GM18511 (cell line): ENCODE measurements at regions not wholly inside any gene's neighbourhood (a gene's known extent, or its start where the extent isn't known, plus 50 kb on each side); places are given as distances from the start of the nearest gene placed in this dataset.
"Not testable (repeated sequence)": the region's sequence is repeated elsewhere in the genome, so short reads cannot be mapped to it uniquely, and the experiment has no call there.

Source experiments
- ATAC-seq: cut with Tn5 transposase; IDR thresholded peaks from one replicate; pipeline ENCODE4 v1.9.1; 2021; ENCODE audit warnings: mild to moderate bottlenecking, moderate library complexity; ENCODE audit not compliant: unreplicated experiment

DNA sequence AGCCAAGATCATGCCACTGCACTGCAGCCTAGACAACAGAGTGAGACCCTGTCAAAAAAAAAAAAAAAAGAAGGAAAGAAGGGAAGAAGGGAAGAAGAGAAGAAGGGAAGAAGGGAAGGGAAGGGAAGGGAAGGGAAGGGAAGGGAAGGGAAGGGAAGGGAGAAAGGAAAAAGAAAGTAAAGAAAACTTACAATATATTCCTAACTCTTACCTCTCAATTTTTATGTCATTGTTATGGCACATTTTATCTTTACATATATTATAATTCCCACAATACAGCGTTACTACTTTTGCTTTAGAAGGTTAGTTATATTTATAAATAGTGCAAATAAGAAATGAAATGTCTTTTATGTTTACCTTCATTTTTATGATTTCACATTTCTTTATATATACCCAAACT is 358.7 kb downstream of the HHIPL2 start:
- no peak for ATAC-seq

DNA sequence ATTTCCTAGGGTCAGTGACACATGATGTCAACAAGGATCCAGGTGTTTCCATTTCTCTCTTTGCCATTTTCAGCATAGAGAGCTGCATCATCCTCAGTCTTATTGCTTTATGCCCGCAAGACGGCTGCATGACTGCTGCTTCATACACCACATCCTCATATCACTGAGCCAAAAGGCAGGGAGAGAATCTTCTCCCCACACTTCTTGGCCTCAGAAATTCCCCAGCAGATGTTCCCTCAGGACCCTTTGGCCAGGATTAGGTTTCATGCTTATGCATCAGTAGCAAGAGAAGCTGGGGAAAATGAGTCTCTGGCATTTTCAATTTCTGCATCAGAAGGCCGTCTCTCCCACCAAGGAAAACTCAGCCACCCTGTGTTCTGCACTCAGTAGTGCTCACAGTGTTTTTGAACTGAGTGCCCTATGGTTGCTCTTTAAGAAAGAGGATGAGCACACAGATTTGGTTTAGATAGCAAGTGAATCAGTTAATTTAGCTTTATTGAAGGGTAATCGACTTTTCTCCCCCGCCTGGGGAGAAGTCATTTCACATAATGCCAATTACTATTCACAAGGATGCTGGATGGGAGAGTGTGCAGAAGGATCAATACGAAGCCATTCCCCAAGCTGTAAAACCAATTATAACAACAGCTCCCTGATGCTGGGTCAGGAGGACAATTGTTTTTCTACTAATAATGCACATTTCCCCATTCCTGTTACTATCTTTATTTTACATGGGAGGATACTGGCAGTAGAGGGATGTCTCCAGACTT is 360.2 kb downstream of the HHIPL2 start:
- ATAC-seq, result no peak

DNA sequence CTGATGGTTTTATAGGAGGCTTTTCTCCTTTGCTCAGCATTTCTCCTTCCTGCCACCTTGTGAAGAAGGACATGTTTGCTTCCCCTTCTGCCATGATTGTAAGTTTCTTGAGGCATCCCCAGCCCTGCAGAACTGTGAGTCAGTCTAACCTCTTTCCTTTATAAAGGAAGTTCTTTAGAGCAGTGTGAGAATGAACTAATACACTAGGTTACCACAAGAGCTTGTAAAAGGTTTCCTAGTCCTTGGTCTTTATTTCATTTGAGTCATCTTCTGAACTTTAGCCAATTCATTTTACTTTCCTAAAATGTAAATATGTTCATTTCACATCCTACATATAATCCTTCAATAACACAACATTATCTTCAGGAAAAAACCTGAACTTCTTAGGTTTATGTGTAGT is 365.3 kb downstream of the HHIPL2 start:
- no peak for ATAC-seq

DNA sequence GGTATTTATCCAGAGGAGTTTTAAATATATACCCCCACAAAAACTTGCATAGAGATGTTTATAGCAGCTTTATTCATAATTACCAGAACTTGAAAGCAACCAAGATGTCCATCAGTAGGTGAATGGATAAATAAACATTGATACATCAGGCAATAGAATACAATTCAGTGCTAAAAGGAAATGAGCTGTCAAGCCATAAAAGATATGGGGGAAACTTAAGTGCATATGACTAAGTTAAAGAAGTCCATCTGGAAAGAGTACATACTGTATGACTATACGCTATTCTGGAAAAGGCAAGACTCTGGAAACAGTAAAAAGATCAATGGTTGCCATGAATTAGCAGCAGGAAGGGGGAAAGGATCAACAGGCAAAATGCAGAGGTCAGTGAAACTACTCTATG is 366.7 kb downstream of the HHIPL2 start:
- no peak for ATAC-seq

DNA sequence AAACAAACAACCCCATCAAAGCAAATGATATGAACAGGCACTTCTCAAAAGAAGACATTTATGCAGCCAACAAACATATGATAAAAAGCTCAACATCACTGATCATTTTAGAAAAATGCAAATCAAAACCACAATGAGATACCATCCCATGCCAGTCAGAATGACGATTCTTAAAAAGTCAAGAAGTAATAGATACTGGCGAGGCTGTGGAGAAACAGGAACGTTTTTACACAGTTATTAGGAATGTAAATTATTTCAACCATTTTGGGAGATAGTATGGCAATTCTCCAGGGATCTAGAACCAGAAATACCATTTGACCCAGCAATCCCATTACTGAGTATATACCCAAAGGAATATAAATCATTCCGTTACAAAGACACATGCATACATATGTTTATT is 370.4 kb downstream of the HHIPL2 start:
- ATAC-seq, result not testable (repeated sequence)

DNA sequence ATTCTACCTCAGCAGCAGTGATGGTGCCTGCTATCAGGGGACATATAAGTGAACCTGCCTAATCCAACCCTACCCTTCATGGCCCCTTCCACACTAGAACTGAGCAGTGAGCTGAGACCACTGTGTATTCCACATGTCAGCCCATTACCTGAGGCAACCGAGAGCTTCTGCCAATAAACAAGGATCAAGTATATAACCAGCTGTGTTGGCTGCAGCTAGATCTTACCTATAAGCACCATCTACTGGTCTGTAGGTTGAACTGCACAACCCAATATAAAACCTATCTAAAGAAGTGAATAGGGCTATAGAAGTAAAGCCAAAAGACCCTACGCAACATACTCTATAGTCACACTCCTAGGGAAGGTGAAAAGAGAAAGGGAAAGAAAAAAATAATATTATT is 376.9 kb downstream of the HHIPL2 start:
- peak; percentile 79 for ATAC-seq

DNA sequence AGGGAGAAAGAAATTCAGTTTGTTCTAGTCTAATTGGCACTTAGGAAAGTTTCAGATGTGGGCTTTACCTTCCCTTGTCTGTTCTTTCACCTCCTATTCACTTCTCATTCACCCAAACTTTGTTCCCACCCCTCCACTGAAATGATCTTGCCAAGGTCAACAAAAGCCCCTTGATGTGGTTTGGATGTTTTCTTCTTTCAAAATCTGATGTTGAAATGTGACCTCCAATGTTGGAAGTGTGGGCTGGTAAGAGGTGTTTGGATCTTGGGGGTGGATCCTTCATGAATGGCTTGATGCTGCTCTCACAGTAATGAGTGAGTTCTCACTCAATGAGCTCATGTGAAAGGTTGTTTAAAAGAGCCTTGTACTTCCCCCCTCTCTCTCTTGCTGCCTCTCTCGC is 379.3 kb downstream of the HHIPL2 start:
- ATAC-seq, result no peak

DNA sequence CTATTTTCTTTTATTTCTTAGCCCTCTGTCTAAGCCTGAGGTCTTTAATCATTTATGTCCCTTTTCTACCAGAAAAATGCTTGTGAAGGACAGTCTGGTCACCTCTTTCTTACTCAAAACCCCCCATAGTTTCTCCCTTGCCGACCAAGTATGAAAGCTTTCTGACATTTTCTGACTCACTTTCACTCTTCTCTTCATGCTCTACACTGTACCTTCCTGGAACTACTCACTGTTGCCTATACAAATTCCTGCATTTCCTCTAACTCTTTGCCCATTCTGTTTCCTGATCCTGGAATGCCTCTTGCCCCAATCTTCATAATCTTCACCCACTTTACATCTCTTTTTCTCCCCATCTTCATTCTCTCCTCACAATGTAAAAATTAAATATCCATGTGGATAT is 380.0 kb downstream of the HHIPL2 start:
- no peak for ATAC-seq

DNA sequence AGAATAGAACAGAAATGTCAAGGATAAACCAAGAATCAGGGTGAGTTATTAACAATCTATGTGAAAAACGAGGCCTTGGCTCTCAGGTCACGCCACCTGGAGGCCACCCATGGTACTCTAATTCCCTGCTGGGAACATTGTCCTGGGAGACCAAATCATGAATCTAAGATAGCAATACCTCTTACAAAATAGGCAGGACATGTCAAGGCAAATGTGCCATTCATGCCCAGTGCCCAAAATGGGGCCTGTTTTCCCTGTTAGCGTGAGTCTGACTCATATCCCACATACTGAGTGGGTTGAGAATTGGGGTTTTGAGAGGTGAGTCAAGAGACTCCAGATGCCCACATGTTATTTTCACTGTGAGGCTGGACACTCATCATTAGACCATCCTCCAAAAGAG is 380.8 kb downstream of the HHIPL2 start:
- ATAC-seq, result peak; percentile 72

DNA sequence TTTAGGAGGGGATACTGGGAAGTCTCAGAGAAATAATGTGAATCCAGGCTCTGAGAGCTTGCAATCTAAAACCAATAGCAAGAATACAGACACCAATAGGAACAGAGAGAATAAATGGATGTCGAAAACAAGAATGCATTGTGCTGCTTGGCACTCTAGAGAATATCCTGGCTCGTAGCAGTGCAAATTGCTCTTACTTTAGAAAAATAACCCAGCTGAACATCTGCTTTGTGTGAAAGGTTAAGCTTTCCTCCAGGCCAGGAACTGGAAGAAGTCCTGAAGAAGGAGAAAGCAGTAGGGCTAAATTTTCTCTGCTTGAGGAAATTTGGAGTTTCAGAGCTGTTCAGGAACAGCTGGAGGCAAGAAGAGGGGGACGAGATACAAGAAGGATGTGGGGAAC is 382.3 kb downstream of the HHIPL2 start:
- no peak for ATAC-seq

DNA sequence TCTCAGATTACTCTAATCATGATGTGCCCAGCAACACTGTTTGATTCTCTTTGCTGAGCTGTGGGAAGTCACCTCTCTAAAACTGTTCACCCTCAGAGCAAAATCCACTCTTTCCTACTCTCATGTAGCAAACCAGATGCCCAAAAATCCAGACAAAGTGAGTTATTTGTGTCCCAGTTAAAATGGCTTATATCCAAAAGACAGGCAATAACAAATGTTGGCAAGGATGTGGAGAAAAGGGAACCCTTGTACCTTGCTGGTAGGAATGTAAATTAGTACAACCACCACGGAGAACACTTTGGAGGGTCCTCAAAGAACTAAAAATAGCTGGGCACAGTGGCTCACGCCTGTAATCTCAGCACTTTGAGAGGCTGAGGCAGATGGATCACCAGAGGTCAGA is 384.0 kb downstream of the HHIPL2 start:
- ATAC-seq, result no peak

DNA sequence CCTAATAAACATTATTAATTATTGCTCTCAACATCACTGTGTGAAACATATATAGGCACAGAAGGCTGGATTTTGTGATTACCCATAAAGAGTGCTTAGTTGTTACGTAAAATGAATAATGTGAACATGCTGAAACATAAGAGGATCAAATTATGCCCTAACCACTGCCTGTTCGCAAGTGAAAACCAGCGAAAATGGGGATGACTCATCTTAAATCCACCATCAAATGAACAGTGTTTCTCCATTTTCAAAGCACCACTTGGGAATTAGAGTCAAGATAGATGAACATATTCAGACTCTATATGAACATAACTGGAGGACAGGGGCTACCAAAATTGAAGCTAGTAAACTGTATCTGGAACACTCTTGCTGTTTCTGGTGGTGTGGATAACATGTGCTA is 386.2 kb downstream of the HHIPL2 start:
- no peak for ATAC-seq

DNA sequence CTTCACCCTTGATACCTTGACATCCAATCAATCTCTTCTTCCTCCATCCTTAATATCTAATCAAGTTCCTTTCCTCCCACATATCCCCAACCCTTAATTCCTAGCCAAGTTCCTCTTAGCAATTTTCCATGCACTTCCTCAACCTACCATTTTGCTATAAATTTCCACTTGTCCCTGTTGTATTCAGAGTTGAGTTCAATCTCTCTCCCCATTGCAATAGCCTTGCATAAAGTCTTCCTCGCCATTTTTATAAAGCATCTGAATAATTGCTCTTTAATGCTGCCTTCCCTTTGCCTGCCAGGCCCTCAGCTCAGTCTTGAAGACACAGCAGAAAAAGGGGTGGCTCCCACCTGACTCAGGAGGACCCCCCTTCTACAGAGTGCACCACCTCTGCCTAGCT is 390.3 kb downstream of the HHIPL2 start:
- ATAC-seq, result no peak

DNA sequence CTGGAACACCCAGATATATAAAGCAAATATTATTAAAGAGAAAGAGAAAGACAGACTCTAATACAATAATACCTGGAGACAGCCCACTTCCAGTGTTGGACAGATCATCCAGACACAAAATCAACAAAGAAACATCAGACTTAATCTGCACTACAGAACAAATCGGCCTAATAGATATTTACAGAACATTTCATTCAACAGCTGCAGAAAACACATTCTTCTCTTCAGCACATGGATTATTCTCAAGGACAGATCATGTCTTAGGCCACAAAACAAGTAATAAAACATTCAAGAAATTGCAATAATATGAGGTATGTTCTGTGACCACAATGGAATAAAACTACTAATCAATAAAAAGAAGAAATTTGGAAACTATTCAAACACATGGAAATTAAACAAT is 398.3 kb upstream of the DUSP10 start:
- ATAC-seq, result no peak

DNA sequence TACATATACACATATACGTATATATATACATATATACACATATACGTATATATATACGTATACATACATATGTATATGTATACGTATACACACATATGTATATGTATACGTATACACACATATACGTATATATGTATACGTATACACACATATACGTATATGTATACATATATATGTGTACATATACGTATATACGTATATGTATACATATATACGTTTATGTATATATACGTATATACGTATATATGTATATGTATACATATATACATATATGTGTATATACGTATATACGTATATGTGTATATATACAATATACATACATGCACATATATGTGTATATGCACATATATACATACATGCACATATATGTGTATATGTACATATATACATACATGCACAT is 396.2 kb upstream of the DUSP10 start:
- ATAC-seq, result no peak

DNA sequence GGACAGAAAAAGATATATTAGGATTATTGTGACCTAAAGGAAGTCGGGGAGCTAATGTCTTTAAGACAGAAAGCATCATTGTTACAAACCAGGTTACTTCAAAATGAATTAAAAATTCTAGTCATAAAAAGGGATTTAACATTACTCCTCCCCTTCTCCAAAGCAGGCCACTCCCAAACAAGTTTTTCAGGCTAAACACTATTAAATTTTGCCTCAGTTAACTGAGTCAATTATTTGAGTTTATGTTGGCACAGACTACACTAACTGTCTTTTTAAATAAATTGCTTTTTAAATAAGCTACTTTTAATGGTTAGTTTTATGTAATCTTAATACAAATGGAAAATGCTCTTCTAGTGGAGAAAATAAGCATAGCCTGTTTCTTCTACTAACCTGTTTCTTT is 395.0 kb upstream of the DUSP10 start:
- ATAC-seq, result no peak

DNA sequence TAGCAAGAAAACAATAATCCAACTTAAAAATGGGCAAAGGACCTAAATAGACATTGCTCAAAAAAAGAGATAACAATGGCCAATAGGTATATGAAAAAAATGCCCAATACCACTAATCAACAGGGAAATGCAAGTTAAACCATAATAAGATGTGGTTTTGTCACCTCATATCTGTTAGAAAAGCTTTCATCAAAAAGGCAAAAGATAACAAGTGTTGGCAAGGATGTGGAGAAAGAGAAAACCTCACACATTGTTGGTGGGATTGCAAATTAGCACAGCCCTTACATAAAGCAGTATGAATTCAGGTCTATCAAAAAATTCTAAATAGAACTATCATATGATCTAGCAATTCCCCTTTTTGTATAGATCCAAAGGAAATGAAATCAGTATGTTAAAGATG is 387.2 kb upstream of the DUSP10 start:
- no peak for ATAC-seq

DNA sequence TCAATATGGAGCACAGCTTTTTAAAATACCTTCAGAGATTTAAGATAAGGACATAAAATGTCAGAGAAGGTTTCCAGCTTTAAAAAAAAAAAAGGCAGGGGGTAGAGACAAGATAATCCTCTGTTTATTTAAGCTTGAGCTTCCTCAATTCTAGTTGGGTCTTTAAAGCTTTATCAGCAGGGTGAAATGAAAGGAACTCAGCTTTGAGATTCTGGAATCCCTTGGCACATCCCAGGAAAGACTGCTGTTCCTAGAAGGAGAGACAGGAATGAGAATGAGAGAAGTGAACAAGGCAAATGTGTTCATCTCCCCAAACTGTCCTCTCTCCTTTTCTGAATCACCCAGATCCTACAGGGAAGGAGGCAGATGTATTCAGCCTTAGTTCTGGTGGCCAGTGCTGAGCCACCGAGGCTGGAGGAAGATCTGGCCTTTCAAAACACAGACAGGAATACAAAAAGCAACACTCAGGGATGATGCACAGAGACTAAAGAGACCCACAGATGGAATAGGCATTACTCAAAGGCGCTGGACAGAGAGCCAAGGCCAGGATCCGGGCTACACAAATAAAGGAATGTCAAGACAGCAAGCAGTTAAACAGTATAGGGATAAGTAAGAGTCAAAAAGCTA is 385.8 kb upstream of the DUSP10 start:
- ATAC-seq, result no peak

DNA sequence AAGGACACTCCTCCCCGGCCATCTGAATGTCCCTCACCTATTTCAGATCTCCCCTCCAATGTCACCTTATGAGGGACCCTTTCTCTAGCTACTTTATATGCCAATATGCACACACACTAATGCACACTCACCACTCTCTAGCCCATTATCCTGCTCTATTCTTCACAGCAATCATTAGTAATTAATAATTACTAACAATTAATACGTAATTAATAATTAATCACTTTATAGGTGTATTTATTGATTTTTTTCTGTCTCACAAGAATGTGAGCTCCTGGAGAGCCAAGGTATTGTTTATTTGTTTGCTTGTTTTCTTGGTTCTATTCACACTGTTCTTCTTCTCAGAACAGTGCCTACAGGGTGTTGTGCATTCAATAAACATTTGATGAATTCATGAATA is 385.2 kb upstream of the DUSP10 start:
- no peak for ATAC-seq

DNA sequence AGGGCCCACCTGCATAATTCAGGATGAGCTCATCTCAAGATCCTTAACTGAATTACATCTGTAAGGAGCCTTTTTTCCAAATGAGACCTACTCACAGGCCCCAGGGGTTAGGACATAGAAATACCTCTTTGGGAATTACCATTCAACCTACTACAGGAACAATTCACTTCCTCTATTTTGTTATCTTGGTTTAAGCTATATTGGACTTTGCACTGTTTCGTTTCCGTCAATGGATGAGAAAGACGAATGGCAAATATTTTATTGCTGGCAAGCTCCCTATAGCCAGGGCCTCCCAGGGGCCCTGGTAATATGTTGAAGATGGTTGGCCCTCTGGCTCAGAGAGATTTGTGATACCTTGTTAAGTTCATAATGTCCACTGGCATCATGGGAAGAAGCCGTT is 384.2 kb upstream of the DUSP10 start:
- no peak for ATAC-seq

DNA sequence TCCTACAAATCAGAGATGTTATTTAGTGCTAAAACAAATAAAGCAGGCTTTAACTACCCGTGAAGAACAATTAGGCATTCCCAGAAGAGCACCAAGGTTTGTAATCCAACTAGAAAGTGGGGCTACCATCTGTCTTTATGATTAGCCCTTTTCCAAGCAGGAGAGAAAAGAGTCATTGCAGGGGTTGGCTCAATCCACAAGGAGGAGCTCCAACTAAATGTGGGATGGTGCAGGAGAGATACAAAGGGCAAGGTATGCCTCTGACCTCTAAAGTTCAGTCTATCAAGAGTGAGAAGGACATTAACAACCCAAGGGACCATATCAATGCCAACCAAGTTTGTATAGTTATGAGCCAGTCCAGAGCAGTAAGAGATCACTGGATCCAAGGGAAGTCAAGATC is 382.7 kb upstream of the DUSP10 start:
- no peak for ATAC-seq

DNA sequence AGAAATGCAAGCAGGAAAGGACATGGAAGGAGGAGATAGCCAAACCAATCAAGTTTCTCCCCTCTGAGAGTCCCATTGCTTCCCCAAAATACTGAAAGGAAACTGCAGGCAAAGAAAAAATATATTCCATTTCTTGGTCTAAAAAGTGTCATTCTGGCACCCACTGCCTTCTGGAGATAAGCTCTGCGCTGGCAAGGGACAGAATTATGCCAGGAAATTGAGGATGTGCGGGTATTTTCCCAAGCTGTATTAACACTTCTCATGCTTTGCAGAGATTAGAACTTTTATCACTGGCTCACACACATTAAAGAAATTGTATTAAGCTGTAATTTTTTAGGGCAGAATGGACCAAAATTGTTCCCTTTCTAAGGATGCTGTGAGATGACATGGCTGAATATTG is 381.2 kb upstream of the DUSP10 start:
- no peak for ATAC-seq

DNA sequence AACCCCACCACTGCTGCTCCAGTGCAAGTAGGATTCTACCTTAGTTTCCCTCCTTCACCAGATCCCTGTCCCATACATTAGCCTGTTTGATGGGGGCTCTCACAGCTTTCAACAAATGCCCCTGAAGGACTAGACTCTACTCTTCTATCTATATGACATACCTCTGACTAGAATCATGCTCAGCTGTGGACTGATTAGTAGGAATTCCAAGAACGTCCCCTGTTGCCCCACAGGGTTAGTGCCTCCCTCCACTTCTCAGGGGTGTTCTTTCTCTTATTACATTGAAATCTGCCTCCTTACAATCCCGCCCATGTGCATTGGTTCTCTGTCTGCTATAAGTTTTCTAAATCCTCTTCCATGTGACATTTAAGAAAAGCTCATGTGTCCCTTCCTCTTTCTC is 375.9 kb upstream of the DUSP10 start:
- ATAC-seq, result no peak
